GM18868 (cell line): ENCODE measurements at regions not wholly inside any gene's neighbourhood (a gene's known extent, or its start where the extent isn't known, plus 50 kb on each side); places are given as distances from the start of the nearest gene placed in this dataset.
"Not testable (repeated sequence)": the region's sequence is repeated elsewhere in the genome, so short reads cannot be mapped to it uniquely, and the experiment has no call there.

Experiments used
- ATAC-seq: cut with Tn5 transposase; IDR thresholded peaks from one replicate; pipeline ENCODE4 v1.9.1; 2021; ENCODE audit warnings: mild to moderate bottlenecking, moderate library complexity; ENCODE audit not compliant: unreplicated experiment

DNA sequence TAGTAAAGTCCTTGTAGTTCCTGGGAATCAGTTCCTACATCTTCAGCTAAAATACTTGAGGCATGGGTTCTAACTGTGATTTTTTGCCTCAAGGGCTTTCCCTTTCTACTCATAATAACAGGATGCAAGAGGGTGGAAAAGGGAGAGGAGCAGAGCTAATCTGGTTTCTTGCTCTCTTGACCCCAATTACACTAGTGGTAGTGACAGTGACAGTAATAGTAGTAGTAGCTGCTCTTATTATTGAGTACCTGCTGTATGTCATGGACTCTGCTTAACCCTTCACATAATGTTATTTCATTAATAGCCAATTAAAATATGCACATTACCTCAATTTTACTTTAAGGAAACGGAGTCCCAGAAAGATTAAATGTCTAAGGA is 214.8 kb upstream of the HNRNPA3 start:
- ATAC-seq = peak; percentile 11

DNA sequence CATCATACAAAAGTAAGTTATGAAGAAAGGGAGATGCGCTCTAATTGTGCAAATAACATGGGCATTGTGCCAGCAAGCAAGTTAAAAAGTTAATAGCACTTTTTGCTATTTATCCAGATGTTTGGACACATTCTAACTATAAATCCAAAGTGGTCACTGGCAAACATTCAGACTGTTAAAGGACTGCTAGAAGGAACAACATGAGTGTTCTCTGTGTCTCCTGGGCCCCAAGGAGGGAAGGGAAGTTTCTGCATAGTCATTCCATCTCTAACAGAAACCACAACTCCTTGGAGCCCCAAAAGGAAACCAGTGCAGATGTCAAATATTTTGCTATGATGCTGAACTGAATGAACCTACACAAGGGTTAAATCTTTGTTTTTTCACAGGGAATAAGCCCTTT is 213.3 kb upstream of the HNRNPA3 start:
- ATAC-seq = peak; percentile 65

DNA sequence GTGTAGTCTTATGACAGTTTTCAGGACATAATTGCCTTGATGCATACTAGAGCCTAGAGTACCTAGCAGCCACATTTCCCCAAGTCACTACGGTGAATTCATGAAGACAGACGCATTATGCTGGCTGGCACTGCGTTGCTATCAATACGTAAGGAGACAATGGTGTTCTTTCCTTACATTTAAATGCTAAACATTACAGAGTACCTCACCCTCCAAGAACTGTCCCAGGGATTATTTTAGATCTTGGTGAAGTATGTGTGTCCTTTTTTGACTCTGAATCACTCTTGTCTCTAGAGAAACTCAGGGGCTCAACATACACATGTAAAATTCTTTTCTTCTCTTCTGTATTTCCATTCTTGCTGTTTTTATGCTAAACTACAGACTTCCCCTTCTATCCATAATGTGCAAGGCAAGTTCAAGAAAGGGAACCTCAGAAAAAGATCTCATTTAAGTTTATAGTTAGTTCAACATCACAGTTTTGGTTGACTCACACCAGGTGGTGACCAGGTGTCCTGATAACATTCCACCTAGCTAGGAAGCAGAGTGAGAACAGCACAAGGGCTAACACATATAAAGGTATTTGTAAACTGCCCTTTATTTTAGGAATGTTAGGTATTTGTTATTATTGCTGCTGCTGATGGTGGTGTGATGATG is 212.4 kb upstream of the HNRNPA3 start:
- ATAC-seq = no peak

DNA sequence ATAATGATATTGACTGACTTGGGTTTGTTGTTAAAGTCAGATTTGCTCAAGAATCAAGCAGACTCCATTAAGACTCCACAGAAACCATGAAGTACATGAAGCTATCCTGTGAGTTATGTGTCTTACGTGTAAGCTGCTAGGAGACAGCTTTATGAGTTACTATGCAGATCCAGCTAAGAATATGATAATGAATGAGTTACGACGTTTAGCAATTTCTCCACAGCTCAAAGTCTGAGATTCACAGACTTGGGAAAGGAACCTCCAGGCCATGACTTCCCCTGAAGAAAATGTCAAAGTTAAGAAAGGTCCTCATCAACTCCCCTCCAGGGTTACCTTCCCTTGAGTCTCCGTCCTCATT is 211.9 kb upstream of the HNRNPA3 start:
- no peak for ATAC-seq

DNA sequence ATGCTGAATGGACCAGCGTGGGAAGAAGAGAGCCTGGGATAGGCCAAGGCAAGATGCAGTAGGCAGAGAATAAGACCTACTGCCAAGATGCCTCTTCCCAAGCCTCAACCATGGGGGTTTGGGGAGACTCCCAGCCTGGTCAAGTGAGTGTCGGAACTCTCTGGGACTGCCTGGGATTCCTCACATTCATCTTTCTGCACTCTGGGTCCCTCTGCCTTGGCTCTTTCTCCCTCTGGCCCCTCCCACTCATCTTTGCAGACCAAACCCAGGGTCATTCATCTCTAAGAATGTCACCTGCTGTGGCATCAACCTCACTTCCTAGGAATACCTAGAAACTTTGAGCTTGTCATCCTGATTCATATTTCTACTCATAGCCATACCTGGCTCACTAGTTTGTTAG is 211.3 kb upstream of the HNRNPA3 start:
- ATAC-seq = no peak

DNA sequence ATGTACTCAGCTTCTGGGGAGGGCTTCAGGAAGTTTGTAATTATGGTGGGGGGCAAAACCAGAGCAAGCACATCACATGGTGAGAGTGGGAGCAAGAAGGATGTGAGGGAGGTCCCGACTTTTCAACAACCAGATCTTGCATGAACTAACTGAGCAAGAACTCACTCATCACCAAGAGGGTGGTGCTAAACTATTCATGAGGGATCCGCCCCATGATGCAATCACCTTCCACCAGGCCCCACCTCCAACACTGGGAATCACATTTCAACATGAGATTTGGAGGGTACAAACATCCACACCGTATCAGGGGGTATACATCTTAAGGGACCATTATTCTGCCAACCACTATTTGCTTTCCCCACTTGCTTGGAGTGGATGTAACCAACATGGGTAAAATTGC is 209.6 kb upstream of the HNRNPA3 start:
- ATAC-seq = no peak

DNA sequence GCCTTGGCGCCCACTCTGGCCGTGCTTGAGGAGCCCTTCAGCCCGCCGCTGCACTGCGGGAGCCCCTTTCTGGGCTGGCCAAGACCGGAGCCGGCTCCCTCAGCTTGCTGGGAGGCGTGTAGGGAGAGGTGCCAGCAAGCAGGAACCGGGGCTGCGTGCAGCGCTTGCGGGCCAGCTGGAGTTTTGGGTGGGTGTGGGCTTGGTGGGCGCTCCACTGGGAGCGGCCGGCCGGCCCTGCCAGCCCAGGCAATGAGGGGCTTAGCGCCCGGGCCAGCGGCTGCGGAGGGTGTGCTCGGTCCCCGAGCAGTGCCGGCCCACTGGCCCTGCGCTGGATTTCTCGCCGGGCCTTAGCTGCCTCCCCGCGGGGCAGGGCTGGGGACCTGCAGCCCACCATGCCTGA is 204.9 kb upstream of the HNRNPA3 start:
- not testable (repeated sequence) for ATAC-seq

DNA sequence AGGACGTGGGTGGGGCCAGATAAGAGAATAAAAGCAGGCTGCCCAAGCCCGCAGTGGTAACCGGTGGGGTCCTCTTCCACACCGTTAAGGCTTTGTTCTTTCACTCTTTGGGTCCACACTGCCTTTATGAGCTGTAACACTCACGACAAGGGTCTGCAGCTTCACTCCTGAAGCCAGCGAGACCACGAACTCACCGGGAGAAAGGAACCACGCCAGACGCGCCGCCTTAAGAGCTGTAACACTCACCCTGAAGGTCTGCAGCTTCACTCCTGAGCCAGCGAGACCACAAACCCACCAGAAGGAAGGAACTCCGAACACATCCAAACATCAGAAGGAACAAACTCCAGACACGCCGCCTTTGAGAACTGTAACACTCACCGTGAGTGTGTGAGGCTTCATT is 203.9 kb upstream of the HNRNPA3 start:
- not testable (repeated sequence) for ATAC-seq

DNA sequence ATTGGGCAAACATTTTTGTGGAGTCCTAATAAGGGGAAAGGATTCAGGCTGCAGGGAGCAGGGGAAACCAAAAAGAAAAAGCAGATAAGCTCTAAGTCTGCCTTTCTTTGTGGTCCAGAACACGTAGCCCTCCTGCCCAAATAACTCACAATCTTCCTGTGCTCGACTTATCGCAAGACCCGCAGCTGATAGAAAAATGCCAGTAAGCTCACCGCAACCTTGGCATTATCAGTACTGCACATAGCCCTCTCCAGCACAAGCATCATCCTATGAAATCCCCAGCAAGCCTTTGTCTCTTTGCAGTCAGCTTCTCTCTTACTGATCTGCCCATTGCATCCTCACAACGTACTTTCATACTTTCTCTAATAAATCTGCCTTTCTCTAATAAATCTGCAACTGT is 202.4 kb upstream of the HNRNPA3 start:
- no peak for ATAC-seq

DNA sequence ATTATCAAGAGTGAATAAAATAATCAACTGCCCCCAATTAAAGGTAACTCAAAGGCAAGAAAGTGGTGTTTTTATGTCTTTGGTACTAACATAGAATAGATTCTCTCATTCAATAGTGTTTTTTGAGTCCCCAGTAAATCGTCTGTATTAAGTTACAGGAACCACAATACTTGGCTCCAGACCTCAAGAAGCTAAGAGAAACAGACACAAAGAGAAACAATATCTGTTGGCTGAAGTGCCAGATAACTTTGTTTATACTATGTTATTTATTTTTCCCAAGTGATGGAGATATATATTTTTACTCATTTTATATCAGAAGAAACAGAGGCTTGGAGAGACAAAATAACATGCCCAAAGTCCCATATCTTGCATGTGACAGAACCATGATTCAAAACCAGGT is 201.7 kb upstream of the HNRNPA3 start:
- no peak for ATAC-seq

DNA sequence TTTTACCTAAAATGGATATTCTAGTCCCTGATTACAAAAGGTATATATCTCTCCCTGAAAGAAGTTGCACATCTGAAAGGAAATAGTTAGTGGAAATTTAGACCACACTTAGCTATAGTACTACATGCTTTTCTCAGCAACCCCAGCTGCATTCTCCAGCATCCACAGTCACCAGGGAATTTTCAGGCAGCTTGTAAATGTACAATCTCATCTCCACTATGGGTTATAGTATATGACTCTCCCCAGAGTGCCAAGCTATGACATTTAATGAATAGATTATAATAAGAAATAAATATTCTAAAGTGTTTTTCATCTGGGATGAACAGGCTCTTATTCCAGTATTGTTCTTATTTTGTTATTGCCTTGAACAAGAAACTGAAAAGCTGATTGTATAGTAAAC is 197.6 kb upstream of the HNRNPA3 start:
- ATAC-seq = no peak

DNA sequence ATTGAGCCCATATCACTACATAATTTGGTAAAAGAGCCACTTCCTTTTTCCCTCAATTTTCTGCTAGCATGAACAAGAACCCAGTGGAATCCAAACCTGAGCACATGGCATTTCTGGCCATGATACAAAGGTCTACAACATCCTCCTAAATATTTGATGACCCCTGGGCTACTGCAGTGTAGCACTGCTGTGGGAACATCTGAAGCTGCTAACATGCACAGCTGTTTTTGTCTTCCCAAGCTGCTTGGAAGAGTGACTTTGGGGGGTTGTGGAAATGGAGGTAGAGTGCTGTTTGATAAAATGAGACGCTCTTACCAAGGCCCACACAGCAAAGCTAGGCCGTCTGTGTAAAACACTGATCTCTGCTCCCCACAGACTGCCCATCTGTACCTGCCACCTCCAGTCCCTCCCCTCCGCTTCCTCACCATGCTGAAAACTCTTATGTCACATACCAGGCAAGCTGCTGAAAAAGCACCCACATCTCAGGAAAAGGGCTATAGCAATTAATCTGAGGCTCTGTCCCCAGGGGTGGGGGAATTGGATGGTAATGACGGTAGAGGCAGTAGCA is 197.2 kb upstream of the HNRNPA3 start:
- no peak for ATAC-seq

DNA sequence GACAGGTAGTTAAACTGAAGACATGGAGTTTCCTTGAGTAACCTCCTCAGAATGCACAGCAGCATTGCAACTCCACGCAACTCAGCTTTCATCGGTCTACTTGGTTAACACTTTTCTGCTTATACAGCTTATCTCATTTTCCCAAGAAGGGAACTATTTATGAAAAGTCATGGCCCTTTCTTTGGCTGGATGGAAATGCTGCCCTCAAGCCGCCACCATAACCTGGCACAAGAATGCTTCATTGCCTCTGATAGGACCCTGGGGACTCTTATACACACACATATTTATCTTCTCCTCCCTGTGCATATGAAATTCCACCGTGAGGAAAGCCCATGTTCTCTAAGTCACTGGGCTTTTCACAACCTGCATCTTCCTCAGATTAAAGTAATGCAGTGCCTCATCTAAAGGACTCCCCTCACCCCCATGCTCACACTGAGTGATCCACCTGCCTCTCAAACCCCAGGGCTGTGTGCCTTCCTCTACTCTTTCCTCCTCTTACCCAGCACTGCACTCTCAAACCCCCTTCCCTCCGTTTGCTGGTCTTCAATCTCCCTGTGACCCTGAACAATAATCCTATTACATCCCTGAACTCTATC is 192.0 kb upstream of the HNRNPA3 start:
- no peak for ATAC-seq

DNA sequence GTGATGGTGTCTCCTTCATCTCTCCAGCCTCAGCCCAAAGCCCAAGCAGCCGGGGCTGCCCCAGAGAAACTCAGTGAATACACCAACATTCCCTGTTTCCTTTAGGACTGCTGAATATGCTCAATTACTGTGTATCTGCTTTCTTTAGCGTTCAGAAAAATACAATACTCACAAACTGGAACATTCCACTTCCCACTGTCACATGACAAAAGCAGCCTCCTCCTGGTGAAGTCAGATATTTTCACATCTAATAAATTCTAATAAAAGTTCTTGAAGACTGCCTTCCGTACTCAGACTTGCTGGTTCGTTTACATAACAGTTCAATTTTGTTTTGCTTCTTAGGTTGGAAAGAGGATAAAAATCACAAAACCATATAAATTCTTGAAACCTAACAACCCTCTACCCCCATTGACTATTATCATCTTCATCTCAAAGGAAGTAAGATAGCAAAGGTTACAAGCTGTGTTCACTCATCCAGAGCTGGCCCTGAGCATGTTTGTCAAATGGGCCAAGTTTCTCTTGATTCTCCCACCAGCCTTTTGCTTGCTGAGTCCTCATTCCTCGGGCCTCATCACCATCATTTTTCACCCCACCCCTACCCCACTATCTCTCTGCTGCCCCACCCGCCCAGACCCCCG is 190.8 kb upstream of the HNRNPA3 start:
- ATAC-seq = no peak

DNA sequence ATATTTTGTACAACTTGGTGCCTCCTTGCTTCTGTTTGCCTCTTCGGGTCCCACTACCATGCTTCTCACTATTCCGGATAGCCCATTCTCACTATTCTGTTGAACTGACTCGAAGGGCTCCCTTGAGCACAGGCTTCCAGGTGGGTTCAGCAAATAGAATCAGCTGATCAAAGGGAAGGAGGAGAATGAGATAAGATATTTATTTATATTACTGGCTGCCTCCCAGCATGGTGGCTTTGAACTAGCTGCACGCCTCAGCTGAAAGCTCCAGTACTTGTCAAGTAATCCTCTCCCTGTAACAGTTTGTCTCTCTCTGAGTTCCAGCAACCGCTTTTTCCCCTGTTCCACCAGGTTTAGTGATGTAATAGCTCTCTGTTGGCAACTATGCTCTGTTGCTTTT is 187.8 kb upstream of the HNRNPA3 start:
- no peak for ATAC-seq

DNA sequence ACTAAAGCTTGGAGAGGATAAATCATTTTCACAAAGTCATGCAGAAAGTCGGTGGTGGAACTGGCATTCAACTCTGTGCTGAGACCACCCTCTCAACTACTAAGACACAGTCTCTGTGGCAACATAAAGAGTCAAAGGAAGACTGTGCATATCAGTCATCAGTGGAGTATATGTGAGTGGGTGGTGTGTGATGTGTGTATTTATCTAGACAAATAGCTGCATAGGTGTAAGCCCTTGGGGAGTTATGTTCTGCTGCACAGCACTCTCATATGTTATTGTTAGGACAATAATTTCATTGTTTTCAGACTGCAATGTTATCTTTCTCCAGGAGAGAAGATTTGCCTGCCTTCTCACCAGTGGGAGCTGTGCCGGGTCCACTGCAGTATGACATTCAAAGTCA is 186.3 kb upstream of the HNRNPA3 start:
- ATAC-seq = no peak

DNA sequence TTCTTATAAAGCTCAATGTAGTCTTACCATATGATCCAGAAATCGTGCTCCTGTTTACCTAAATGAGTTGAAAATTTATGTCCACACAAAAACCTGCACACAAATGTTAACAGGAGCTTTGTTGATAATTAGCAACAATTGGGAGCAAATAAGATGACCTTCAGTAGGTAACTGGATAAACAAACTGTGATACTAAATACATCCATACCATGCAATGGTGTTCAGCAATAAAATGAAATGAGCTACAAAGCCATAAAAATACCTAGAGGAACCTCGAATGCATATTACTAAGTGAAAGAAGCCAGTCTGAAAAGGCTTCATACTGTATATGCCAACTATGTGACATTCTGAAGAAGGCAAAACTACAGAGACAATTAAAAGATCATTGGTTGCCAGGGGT is 185.6 kb upstream of the HNRNPA3 start:
- ATAC-seq = no peak

DNA sequence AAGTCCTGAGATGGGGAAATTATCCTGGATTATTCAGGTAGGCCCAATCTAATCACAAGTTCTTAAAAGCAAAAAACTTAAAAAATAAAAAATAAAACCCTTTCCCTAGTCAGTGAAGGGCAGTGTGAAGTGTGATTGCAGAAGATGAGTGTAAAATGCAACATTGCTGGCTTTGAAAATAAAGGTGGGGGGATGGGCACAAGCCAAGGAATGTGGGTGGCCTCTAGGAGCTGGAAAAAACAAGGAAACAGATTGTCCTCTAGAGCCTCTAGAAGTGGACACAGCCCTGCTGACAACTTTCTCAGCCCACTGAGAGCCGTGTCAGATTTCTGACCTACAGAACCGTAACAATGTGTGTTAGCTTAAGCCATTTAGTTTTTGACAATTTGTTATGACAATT is 184.3 kb upstream of the HNRNPA3 start:
- no peak for ATAC-seq

DNA sequence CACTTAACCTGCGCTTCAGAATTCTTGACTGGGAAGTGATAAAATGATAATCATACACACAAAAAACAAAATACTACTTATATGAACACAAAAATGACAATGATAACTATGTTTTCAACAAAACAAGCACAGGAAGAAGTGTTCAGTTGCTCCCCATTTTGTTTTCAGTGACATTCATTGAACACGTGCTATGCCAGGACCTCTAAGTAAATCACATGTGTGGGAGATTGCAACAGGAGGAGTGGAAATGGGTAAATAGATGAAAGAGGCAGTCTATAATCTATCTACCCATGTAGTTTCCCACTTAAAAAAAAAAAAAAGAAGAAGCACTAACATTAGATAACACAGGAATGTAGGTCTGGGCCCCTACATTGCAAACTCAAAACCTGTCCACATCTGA is 183.5 kb upstream of the HNRNPA3 start:
- no peak for ATAC-seq

DNA sequence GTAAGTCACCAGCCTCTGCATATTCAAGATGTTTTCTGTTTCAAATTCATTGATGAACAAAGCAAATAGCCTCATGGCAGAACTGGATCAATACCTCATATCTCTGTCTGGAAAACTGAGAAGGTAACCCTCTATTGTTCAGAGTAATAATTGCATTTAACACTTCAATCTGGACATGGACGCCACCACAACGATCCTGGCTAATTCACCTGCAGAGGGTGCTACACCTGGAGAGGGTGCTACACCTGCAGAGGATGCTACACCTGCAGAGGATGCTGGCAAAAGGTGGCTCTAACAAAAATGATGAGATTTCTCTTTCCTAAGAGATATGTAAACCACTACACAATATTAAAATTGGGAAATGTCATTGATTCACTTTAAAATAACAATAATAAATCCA is 183.1 kb upstream of the HNRNPA3 start:
- no peak for ATAC-seq

DNA sequence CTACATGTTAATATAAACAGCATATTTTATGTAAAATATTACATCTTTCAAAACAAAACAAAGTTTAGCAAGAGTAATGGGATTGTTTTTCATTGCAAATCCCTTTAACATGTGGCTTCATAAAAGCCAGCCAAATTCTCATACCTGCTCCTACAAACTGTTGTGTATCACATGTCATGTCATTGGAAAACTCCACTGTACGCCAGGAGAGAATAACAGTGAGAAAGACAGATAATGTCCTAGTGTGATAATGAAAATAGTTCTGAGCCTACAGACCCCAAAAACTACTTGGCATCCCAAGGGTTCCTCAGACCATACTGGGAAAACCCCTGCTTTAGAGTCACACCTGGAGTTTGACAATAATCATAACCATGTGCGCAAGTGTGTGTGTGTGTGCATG is 182.7 kb upstream of the HNRNPA3 start:
- no peak for ATAC-seq

DNA sequence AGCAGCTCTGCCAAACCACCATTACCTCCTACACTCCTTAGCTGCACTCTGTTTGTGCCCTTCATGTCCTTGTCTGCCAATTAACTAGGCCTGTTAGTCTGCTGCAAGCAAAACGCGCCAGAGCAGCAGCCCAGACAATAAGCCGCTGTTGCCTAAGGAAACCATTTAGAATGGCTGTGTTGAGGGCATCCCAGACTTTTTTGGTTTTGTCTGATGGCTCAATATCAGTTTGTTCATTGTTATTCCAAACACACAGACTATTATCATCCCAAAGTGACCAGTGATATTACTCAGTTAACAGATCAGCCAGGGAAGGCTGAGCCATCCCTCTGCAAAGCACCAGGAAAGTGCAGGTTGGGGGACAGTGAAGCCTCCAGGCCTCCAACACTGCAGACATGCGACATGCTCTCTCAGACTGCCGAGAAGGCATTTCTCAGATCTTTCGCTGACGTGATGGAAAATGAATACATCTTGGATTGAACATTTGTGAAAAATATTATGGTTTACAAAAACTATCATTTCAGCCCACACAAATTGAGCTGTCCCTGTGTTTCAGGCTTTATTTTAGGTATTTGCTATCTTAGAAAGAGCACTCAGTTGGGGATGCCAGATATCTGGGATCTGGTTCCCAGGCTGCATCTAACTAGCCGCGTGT is 182.0 kb upstream of the HNRNPA3 start:
- no peak for ATAC-seq
